HG03571 (cell line): ENCODE measurements at regions not wholly inside any gene's neighbourhood (a gene's known extent, or its start where the extent isn't known, plus 50 kb on each side); places are given as distances from the start of the nearest gene placed in this dataset.
"Not testable (repeated sequence)": the region's sequence is repeated elsewhere in the genome, so short reads cannot be mapped to it uniquely, and the experiment has no call there.

Experiments
- ATAC-seq: cut with Tn5 transposase; IDR thresholded peaks from one replicate; pipeline ENCODE4 v1.9.1; 2021; ENCODE audit not compliant: unreplicated experiment

DNA sequence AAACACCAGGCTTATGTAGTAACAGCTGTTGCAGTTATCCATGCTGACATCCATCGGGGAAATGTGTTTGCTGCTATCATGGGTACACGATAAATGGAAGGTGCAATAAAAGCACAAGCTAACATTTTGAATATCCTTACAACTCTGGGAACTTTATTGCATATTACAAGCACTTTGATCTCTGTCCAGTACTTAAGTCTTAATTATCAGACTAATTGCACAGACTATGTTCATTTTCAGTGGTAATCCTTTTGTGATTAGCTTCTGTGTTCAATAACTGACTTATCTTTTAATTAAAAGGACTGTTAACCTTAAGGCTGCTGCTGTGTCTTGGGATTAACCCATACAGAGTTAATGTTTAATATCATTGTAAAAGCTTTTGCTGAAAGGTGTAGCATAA, 101.4 kb upstream of the ATP5MC3 start:
- no peak for ATAC-seq

DNA sequence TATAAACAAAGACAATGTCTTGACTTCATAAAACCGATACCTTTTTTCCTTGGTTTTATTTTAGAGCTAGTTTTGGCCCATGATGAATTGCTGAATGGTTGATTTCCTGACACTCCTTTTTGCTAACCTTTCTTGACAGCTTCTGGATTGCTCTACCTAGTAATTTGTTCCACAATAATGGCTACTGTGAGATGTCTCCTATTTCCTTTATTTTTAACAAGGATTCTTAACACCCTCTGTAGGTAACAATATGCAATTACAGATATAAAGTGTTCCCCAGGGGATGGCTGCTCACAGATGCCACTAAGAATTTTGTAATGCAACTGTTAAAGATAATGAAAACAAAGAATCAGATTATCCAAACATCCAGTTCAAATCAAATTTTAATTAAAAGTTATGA, 100.8 kb upstream of the ATP5MC3 start:
- ATAC-seq, result no peak

DNA sequence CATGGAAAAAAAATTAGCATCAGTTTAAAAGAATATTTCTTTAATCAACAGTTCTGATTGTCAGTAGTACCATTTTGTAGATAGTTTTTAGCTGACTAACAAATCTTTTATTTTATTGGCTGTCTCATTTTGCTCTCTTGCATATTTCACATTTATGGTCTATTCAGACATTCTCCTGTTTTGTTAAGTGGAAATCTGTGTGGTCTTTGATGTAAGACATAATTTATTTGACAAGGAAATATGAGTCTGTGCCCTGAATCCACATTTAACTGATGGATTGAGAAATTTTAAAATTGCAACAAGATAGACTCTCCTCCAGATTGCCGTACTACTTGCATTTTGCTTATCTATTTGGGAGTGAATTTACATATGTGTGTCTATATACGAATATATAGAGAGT, 96.3 kb upstream of the ATP5MC3 start:
- no peak for ATAC-seq

DNA sequence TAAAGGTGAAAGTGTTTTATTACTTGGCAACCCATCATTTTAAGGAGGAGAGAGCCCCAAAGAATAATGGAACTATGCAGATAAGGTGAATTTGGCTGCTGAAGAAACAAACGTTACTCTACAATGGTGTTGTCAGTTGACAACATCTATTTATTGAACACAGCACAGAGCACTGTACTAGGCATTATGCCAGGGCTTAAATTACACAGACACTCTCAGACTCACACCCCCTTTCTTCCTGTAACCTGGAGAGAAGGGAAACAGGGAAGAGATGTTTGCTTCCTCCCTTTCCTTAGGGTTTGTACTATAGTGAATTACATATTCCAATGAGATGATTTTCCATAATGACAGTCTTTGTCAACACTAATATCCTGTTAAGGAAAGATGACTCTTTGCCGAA, 94.0 kb upstream of the ATP5MC3 start:
- no peak for ATAC-seq

DNA sequence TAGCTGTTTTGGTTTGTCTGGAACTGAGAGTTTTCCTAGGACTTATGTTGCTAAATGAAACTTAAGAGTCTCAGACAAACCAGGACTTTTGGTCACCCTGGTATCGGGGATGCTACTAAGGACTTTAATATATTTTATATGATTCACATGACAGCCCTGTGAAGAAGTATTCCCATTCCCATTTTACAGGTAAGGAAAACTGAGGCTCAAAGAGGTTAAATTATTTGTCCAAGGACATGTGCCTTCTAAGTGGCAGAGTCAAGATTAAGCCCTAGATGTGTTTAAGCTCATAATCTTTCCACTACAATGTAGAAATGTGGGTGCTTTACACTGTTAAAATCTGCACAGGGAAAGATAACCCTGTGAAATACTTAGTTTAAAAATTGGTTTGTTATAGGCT, 77.7 kb upstream of the ATP5MC3 start:
- ATAC-seq, result no peak

DNA sequence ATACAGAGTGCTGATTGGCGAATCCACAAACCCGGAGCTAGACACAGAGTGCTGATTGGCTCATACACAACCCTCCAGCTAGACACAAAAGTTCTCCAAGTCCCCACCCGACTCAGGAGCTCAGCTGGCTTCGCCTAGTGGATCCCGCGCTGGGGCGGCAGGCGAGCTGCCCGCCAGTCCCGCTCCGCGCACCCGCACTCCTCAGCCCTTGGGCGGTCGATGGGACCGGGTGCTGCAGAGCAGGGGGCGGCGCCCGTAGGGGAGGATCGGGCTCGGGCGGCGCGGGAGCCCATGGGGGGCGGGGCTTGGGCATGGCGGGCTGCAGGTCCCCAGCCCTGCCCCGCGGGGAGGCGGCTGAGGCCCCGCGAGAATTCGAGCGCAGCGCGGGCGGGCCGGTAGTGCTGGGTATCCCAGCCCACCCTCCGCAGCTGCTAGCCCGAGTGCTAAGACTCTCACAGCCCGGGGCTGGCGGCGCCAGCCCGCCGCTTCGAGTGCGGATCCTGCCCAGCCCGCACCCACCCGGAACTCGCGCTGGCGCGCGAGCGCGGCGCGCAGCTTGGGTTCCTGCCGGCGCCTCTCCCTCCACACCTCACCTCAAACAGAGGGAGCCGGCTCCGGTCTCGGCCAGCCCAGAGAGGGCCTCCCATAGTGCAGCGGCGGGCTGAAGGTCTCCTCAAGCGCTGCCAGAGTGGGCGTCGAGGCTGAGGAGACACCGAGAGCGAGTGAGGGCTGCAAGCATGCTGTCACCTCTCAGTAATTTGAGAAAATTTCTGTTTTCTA, 75.5 kb upstream of the ATP5MC3 start:
- ATAC-seq, result no peak

DNA sequence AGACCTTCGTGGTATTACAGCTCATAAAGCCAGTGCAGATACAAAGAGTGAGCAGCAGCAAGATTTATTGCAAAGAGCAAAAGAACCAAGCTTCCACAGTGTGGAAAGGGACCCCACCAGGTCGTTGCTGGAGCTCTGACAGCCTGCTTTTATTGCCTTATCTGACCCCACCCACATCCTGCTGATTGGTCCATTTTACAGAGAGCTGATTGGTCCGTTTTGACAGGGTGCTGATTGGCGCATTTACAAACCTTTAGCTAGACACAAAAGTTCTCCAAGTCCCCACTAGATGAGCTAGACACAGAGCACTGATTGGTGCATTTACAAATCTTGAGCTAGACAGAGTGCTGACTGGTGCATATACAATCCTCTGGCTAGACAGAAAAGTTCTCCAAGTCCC, 74.9 kb upstream of the ATP5MC3 start:
- not testable (repeated sequence) for ATAC-seq

DNA sequence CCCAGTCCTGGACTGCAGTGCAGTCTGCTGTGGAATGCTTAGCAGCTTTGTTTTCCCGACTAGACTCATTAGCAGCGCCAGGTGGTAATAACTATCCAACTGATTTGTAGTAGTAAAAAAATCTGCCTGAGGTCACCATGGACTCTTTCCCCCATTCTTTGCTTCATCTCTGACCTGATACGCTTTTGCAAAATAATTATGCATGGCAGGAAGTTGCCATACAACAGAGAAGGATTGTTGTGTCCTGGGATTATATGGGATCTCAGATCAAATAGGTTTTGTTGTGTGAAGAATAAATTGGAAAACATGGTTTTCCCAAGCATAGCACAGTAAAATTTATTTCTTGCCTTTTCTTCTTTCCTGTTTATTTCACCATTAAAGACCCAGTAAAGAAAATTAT, 72.4 kb upstream of the ATP5MC3 start:
- no peak for ATAC-seq

DNA sequence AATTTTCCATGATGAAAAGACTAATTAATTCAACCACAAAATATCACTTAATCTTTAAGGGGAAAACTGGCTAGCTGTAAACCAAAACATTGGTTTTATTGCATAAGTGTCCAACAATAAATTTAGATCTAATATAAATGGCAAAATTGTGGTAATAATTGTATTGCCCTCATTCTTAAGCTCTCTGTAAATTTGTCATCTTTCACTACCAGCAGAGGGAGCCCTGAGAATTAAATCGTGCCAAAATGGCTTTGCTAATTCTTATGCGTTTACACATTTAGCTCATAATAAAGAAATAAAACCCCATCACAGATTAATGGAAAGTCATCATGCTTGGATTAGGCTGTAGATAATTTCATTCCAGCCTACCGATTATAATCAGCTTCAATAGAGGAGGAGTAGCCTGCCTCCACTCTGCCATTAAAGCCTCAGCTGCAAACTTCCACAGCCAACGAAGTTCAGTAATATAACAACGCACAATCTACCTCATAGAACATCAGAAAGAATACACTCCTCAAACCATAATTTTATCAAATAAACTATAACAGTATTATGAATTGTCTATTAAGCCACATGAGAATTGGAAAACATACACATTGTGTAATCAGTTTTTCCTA, 70.0 kb upstream of the ATP5MC3 start:
- no peak for ATAC-seq

DNA sequence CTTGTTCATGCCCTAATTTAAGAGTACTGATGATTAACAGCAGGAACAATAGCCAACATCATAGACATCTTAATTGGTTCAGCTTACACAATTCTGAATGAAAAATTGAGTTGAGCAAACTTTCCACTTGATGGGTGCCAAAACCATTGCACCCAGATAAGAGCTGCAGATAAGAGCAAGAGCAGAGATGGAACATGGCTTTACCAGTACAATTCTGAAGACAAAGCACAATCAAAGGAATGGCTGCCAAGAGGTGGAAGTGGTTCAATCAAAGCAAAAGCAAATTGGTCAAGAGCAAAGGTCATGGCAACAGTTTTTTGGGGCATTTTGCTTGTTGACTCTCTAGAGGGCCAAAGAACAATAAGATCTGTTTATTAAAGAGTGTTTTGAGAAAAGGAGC, 65.6 kb upstream of the ATP5MC3 start:
- ATAC-seq, result no peak

DNA sequence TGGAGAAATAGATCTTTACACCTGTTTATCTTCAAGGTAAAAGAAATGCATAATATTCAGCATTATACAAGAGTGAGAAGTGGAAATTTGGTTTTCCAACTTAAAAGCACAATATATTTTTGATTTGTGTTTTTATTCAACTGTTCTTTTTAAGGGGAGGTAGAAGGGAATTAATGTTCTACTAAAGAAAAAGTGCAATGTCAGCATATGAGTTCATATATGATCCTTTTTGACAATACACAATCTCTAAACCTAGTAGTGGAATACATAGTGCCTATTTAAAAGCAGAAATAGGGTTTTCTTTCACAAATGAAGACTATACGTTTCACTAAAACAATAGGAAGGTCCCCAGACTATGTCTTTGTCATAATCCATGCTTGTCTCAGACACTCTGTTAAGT, 63.2 kb upstream of the ATP5MC3 start:
- no peak for ATAC-seq

DNA sequence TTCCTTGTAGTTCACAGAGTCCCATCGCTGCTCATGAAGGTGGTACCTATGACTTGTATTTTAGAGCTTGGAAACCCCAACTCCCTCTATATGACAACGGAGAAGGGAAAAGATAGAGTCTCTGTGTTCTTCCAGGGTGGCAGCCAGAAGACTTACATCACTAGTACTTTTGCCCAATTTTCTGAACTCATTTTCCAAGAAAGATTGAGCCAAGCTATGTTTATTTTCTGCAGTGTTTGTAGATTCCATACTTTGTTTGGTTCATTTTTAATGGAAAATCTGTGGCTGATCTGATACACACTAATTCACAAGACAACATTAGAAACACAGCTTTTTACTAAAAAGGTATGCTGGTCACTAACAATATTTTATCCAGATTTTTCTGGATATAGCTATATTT, 60.2 kb upstream of the ATP5MC3 start:
- ATAC-seq, result no peak

DNA sequence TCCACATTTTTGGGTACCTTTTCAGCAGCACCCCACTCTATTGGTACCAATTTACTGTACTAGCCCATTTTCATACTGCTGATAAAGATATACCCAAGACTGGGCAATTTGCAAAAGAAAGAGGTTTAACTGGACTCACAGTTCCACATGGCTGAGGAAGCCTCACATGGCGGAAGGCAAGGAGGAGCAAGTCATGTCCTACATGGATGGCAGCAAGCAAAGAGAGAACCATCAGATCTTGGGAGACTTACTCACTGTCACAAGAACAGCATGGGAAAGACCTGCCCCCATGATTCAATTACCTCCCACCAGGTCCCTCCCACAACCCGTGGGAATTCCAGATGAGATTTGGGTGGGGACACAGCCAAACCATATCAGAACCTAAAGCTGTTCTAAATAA, 58.5 kb upstream of the ATP5MC3 start:
- not testable (repeated sequence) for ATAC-seq

DNA sequence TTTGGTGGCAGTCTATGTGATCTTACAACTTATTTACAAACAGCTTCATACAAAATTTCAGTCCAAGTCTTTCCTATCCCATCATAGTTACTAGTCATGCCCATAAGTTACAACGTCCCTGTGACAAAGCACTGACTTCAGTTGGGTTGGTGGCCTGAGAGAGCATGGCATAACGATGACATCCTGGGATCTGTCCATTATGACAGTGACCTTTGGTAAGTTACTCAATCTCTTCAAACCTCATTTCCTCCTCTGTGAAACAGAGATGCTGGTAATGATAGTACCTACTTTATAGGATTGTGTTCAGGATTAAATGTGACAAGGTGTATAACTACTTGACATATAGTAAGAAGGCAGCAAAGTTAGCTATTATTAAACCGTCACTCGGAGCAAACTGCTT, 55.4 kb upstream of the ATP5MC3 start:
- no peak for ATAC-seq

DNA sequence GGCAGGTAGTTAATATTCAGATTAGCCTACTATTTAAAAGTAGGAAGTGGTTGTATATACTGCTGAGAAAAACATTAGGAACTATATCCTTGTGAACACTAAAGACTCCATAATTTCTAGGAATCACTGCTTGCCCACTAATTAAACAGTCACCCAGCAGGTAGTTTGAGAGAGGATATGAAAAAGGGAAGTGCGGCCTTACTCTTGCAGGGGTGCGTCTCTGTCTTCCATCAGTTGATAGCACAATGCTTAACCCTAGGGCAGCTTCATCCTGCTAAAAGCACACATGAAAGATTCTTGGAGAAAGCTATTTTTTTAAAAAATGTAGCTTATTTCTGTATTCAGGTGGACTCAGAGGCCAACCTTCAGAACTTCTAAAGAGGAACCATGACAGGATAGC, 53.1 kb upstream of the ATP5MC3 start:
- peak; percentile 72 for ATAC-seq

DNA sequence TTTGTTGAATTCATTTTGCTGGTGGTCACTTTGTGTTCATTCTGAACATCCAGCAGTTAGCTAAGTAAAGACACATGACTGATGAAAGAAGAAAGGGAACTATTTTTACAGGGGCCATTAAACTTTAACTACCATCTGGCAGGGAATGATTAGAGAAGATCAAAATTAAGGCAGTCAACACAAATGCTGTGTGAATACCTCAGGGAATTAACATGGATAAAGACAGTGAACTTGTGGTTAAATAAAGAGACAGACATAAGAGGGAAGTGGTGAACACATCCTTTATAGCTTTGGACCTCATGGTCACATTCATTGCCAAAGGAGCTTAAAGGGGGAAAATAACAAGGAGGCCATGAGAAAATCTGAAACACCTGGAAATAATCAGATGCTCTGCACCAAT, 52.6 kb upstream of the ATP5MC3 start:
- peak; percentile 21 for ATAC-seq

DNA sequence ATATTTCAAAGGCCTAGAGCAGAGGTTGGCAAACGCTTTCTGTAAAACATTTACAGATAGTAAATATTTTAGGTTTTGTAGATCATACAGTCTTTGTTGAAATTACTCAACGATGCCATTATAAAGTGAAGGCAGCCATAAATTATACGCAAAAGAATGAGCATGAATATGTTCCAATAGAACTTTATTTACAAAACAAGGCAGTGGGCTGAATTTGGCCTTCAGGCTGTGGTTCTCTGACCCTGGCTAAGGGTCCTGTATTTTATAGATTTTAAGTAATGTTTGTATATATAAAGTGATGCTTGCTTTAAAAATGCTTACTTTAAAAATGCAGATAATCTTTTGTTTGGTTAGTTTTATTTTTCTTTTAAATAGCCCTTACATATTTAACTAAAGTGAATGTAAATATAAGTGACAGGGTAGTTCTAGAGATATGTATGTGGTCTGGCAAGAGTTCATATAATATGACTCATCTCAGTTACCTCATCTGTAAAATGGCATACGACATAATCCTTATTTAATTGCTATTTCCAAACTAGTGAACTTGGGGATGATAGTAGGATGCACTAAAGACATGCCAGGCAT, 51.7 kb upstream of the ATP5MC3 start:
- ATAC-seq, result no peak
